IMR-90 (cell line): ENCODE measurements at regions not wholly inside any gene's neighbourhood (a gene's known extent, or its start where the extent isn't known, plus 50 kb on each side); places are given as distances from the start of the nearest gene placed in this dataset.

ENCODE experiments used
- ATAC-seq: fragments of 200-7000 bp; cut with Tn5 transposase; 2 replicates; pipeline ENCODE4 v1.9.1; 2020; ENCODE audit warnings: low read depth, mild to moderate bottlenecking, moderate library complexity
- BruUV-seq: library from RNA; stranded (reverse); fragments of 400-500 nt; replicated peaks from 2 replicates; lab custom pipeline; 2021; lab: Mats Ljungman, UMichigan
- CTCF ChIA-PET: fragments of 300-600 bp; formaldehyde crosslinking; extraction: SDS; loops from one replicate; lab custom pipeline; 2021; ENCODE audit warnings: antibody characterized with exemption; lab: Yijun Ruan, JAX
- POLR2A ChIA-PET: fragments of 300-600 bp; sonication (Branson Sonifier 250); formaldehyde crosslinking; loops from one replicate; lab custom pipeline; 2022; ENCODE audit warnings: antibody characterized with exemption; ENCODE audit not compliant: unreplicated experiment; lab: Charles Lee
- DNase-seq: peaks from one replicate; pipeline ENCODE4 v3.0.0; 2013
- H2AFZ ChIP-seq: replicated peaks from 2 replicates; pipeline ENCODE3; 2013; ENCODE audit warnings: low read length, mild to moderate bottlenecking; ENCODE audit not compliant: poor library complexity
- H2AK5ac ChIP-seq: 2 replicates; pipeline ENCODE4 v1.6.1; 2013; ENCODE audit warnings: low read depth, low read length, inconsistent platforms
- H2AK9ac ChIP-seq: replicated peaks from 2 replicates; pipeline ENCODE3; 2013; ENCODE audit warnings: mild to moderate bottlenecking, low read depth, low read length, moderate library complexity; ENCODE audit not compliant: poor library complexity
- H2BK120ac ChIP-seq: 2 replicates; pipeline ENCODE4 v1.6.1; 2013; ENCODE audit warnings: low read depth, low read length, inconsistent platforms
- H2BK15ac ChIP-seq: 3 replicates; pipeline ENCODE4 v1.6.1; 2013; ENCODE audit warnings: low read depth, low read length, inconsistent platforms
- H2BK20ac ChIP-seq: 2 replicates; pipeline ENCODE4 v1.6.1; 2013; ENCODE audit warnings: low read depth, mild to moderate bottlenecking, inconsistent platforms, low read length, moderate library complexity
- H2BK5ac ChIP-seq: 2 replicates; pipeline ENCODE4 v1.6.1; 2013; ENCODE audit warnings: mild to moderate bottlenecking, low read depth, low read length, inconsistent platforms; ENCODE audit not compliant: poor library complexity, severe bottlenecking
- H3K14ac ChIP-seq: replicated peaks from 2 replicates; pipeline ENCODE4 v1.6.1; 2013; ENCODE audit warnings: low read depth, low read length, inconsistent platforms
- H3K18ac ChIP-seq: 2 replicates; pipeline ENCODE4 v1.6.1; 2013; ENCODE audit warnings: low read depth, low read length, control low read depth
- H3K23ac ChIP-seq: 2 replicates; pipeline ENCODE4 v1.6.1; 2013; ENCODE audit warnings: low read depth, low read length, inconsistent platforms
- H3K27ac ChIP-seq: 2 replicates; pipeline ENCODE4 v1.5.1; 2013; ENCODE audit warnings: mild to moderate bottlenecking, control low read depth, low read length; ENCODE audit not compliant: insufficient read depth
- H3K27me3 ChIP-seq: 2 replicates; pipeline ENCODE4 v1.6.1; 2013; ENCODE audit warnings: low read length; ENCODE audit not compliant: control insufficient read depth, insufficient read depth
- H3K36me3 ChIP-seq: 2 replicates; pipeline ENCODE4 v1.6.1; 2013; ENCODE audit warnings: low read length, mixed read lengths; ENCODE audit not compliant: control insufficient read depth, insufficient read depth
- H3K4ac ChIP-seq: 2 replicates; pipeline ENCODE4 v1.6.1; 2013; ENCODE audit warnings: low read depth, low read length, inconsistent platforms
- H3K4me1 ChIP-seq: 2 replicates; pipeline ENCODE4 v1.6.1; 2013; ENCODE audit warnings: low read length, mixed read lengths; ENCODE audit not compliant: control insufficient read depth, insufficient read depth
- H3K4me2 ChIP-seq: 2 replicates; pipeline ENCODE4 v1.6.1; 2013; ENCODE audit warnings: low read depth, mild to moderate bottlenecking, control low read depth, low read length, moderate library complexity
- H3K4me3 ChIP-seq: 2 replicates; pipeline ENCODE4 v1.5.1; 2013; ENCODE audit warnings: low read depth, mild to moderate bottlenecking, control low read depth, low read length, moderate library complexity; ENCODE audit not compliant: insufficient read depth
- H3K56ac ChIP-seq: 2 replicates; pipeline ENCODE4 v1.6.1; 2013; ENCODE audit warnings: low read length, inconsistent platforms; ENCODE audit not compliant: insufficient read depth; ENCODE audit errors: extremely low read depth
- H3K79me1 ChIP-seq, 2 experiments: 2 replicates each; pipeline ENCODE4 v1.6.1; 2013; ENCODE audit warnings: low read length in 2 of 2, inconsistent platforms in 1 of 2, low read depth in 1 of 2
- H3K9ac ChIP-seq: 2 replicates; pipeline ENCODE4 v1.6.1; 2013; ENCODE audit warnings: low read depth, low read length, control low read depth
- H3K9me1 ChIP-seq: 2 replicates; pipeline ENCODE4 v1.6.1; 2013; ENCODE audit warnings: low read length, inconsistent platforms; ENCODE audit not compliant: insufficient read depth
- H3K9me3 ChIP-seq: 2 replicates; pipeline ENCODE4 v1.6.1; 2013; ENCODE audit warnings: low read length; ENCODE audit not compliant: control insufficient read depth, insufficient read depth
- H4K20me1 ChIP-seq: 2 replicates; pipeline ENCODE4 v1.6.1; 2013; ENCODE audit warnings: low read length, inconsistent platforms; ENCODE audit not compliant: insufficient read depth
- H4K5ac ChIP-seq: 2 replicates; pipeline ENCODE4 v1.6.1; 2013; ENCODE audit warnings: mild to moderate bottlenecking, low read depth, low read length, control low read depth
- H4K8ac ChIP-seq, 2 experiments: 2 replicates each; pipeline ENCODE4 v1.6.1; 2013; ENCODE audit warnings: low read depth in 2 of 2, low read length in 2 of 2, control low read depth in 1 of 2, inconsistent platforms in 1 of 2
- H4K91ac ChIP-seq: 2 replicates; pipeline ENCODE4 v1.6.1; 2013; ENCODE audit warnings: low read depth, low read length, inconsistent platforms; ENCODE audit not compliant: insufficient read depth
- CHD1 ChIP-seq: IDR thresholded peaks from 2 replicates; pipeline ENCODE4 v1.6.1; 2012; ENCODE audit warnings: low read depth, low read length, improper control_type of control experiment
- CTCF ChIP-seq: conservative IDR thresholded peaks from 2 replicates; pipeline ENCODE4 v1.5.1; 2012; ENCODE audit warnings: mild to moderate bottlenecking, low read depth, low read length, improper control_type of control experiment
- MAFK ChIP-seq: IDR thresholded peaks from 2 replicates; pipeline ENCODE4 v1.6.1; 2012; ENCODE audit warnings: low read depth, low read length, improper control_type of control experiment
- MAZ ChIP-seq: IDR thresholded peaks from 2 replicates; pipeline ENCODE4 v1.6.1; 2012; ENCODE audit warnings: low read depth, mild to moderate bottlenecking, low read length, improper control_type of control experiment, moderate library complexity, borderline replicate concordance
- MXI1 ChIP-seq: IDR thresholded peaks from 2 replicates; pipeline ENCODE4 v1.6.1; 2012; ENCODE audit warnings: low read depth, mild to moderate bottlenecking, low read length, moderate library complexity, borderline replicate concordance
- NFE2L2 ChIP-seq: fragments of 150-350 bp; IDR thresholded peaks from 2 replicates; pipeline ENCODE4 v1.6.1; 2016; ENCODE audit warnings: low read depth, mild to moderate bottlenecking, low read length
- POLR2A ChIP-seq: IDR thresholded peaks from 2 replicates; pipeline ENCODE4 v1.6.1; 2012; ENCODE audit warnings: mild to moderate bottlenecking, low read depth, low read length
- RAD21 ChIP-seq: IDR thresholded peaks from 2 replicates; pipeline ENCODE4 v1.6.1; 2012; ENCODE audit warnings: low read length, improper control_type of control experiment
- RFX5 ChIP-seq: IDR thresholded peaks from 2 replicates; pipeline ENCODE4 v1.8.0; 2012; ENCODE audit warnings: low read depth, mild to moderate bottlenecking, low read length, moderate library complexity
- SMC3 ChIP-seq: fragments of 150-350 bp; IDR thresholded peaks from 2 replicates; pipeline ENCODE4 v1.6.1; 2016; ENCODE audit warnings: low read depth, mild to moderate bottlenecking, antibody characterized with exemption, low read length, moderate library complexity
- USF2 ChIP-seq: fragments of 150-350 bp; IDR thresholded peaks from 2 replicates; pipeline ENCODE4 v1.6.1; 2017; ENCODE audit warnings: mild to moderate bottlenecking, antibody characterized with exemption, low read length, low read depth
- WGBS, 2 experiments: methylation state at CpG; one replicate each; pipeline versions ENCODE4 v1.1.5 to v1.1.7; 2013; ENCODE audit warnings: missing lambda C conversion rate in 2 of 2; ENCODE audit not compliant: insufficient read length in 1 of 2; ENCODE audit errors: extremely low coverage in 2 of 2; 5-methylcytosine and 5-hydroxymethylcytosine counted together
- dilution Hi-C: fragments of 300-500 bp; cut with HindIII; formaldehyde crosslinking; loops from one replicate; pipeline ENCODE4 v1.14.3; 2018; ENCODE audit warnings: low sequenced_read_pairs; ENCODE audit not compliant: unreplicated experiment
- in situ Hi-C: fragments of 300-500 bp; cut with MboI; formaldehyde crosslinking; loops from 3 replicates; pipeline ENCODE4 v1.14.3; 2019; ENCODE audit warnings: low sequenced_read_pairs, inconsistent platforms, mixed read lengths
- intact Hi-C: fragments of 100-400 bp; cut with micrococcal nuclease; formaldehyde crosslinking; loops from 2 replicates; pipeline ENCODE4 v1.10.0; 2022

DNA sequence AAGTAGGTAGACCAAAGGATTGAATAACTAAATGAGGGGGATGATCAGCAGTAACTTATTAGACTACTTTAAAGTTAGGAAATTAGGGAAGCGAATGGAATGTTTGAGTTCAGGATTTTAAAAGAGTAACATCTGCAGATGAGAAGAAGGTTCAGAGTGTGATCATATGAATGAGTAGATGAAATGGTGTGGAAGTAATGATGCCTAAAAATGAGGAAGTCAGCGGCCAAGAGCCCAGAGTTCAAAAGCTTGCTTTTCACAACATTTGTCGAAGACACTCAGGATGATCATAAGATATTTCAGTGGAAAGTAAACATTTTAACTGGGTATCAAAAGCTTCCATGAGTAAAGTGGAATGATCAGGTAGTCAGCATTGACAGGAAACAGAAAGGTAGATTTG, 299.4 kb downstream of the LRRIQ3 start:
- 38% methylated on average over 1 of the region's 3 CpGs; no CpG with 5 or more reads in 1 of the 2 experiments for WGBS, 2 experiments

More for the DNA sequence above, 299.4 kb downstream of the LRRIQ3 start:
- H3K9ac ChIP-seq = no peak overlapping the region
- H2BK20ac ChIP-seq = no peak overlapping the region
- ATAC-seq = no peak
- no peak overlapping the region for H2BK120ac ChIP-seq
- no peaks in the 10 kb centered on the region for H3K9me3 ChIP-seq
- H2AK5ac ChIP-seq = no peak overlapping the region
- CTCF ChIA-PET = no interaction called here
- H2BK15ac ChIP-seq = no peak overlapping the region
- H4K8ac ChIP-seq = no peak overlapping the region
- POLR2A ChIA-PET = no interaction called here
- no peaks in the 10 kb centered on the region for H3K79me1 ChIP-seq
- no peak overlapping the region for H3K14ac ChIP-seq
- H4K5ac ChIP-seq = no peak overlapping the region
- TF ChIP-seq USF2 (no peak), MAZ (no peak), POLR2A (no peak), RAD21 (no peak), SMC3 (no peak), MAFK (no peak), CTCF (no peak), RFX5 (no peak), CHD1 (no peak), MXI1 (no peak), NFE2L2 (no peak)
- H3K23ac ChIP-seq = no peak overlapping the region
- H3K27me3 ChIP-seq = no peaks in the 10 kb centered on the region
- no peak for DNase-seq
- no peaks in the 10 kb centered on the region for H4K20me1 ChIP-seq
- H2AK9ac ChIP-seq = no peak overlapping the region
- H2BK5ac ChIP-seq = no peak overlapping the region
- intact Hi-C loops (no loop called here), dilution Hi-C loops (no loop called here), in situ Hi-C loops (no loop called here)
- BruUV-seq = no TSS peak
- no peak overlapping the region for H3K56ac ChIP-seq
- H3K18ac ChIP-seq = no peak overlapping the region
- no peaks in the 10 kb centered on the region for H3K9me1 ChIP-seq
- no peak overlapping the region for H3K4me2 ChIP-seq
- no peaks in the 10 kb centered on the region for H3K36me3 ChIP-seq
- no peak overlapping the region for H4K91ac ChIP-seq
- no peak overlapping the region for H2AFZ ChIP-seq
- no peak overlapping the region for H3K4me3 ChIP-seq
- H3K27ac ChIP-seq = no peak overlapping the region
- H3K4me1 ChIP-seq = no peaks in the 10 kb centered on the region
- H3K4ac ChIP-seq = no peak overlapping the region
